SK-N-SH treated with all-trans-retinoic acid at 6 μM for 48 hours (cell line): ENCODE measurements at regions not wholly inside any gene's neighbourhood (a gene's known extent, or its start where the extent isn't known, plus 50 kb on each side); places are given as distances from the start of the nearest gene placed in this dataset.
A peak's percentile ranks its signal among the peaks of the same experiment; 100 is the strongest.

ENCODE experiments used
- ATAC-seq: fragments of 200-7000 bp; cut with Tn5 transposase; 3 replicates; pipeline ENCODE4 v1.9.1; 2020; ENCODE audit warnings: mild to moderate bottlenecking, moderate library complexity
- BACH2 ChIP-seq: fragments of 250-450 bp; sonication (Bioruptor Pico); IDR thresholded peaks from 2 replicates; pipeline ENCODE4 v1.9.0; 2021; ENCODE audit warnings: mild to moderate bottlenecking, borderline replicate concordance
- CREB5 ChIP-seq: fragments of 250-450 bp; sonication (Bioruptor Pico); IDR thresholded peaks from 2 replicates; pipeline ENCODE4 v1.5.1; 2020; ENCODE audit warnings: low read depth, mild to moderate bottlenecking, moderate library complexity
- CSDC2 ChIP-seq: fragments of 250-450 bp; sonication (Bioruptor Pico); IDR thresholded peaks from 2 replicates; pipeline ENCODE4 v1.5.0; 2020; ENCODE audit warnings: mild to moderate bottlenecking, moderate library complexity
- CSRNP3 ChIP-seq: fragments of 250-450 bp; sonication (Bioruptor Pico); IDR thresholded peaks from 2 replicates; pipeline ENCODE4 v1.5.1; 2021; ENCODE audit warnings: mild to moderate bottlenecking, moderate library complexity
- ESRRG ChIP-seq: fragments of 250-450 bp; sonication (Bioruptor Pico); IDR thresholded peaks from 2 replicates; pipeline ENCODE4 v1.6.1; 2021; ENCODE audit warnings: mild to moderate bottlenecking
- GLIS3 ChIP-seq: fragments of 250-450 bp; sonication (Bioruptor Pico); IDR thresholded peaks from 2 replicates; pipeline ENCODE4 v1.5.0; 2020; ENCODE audit warnings: mild to moderate bottlenecking, moderate library complexity
- ISL1 ChIP-seq: fragments of 250-450 bp; sonication (Bioruptor Pico); IDR thresholded peaks from 2 replicates; pipeline ENCODE4 v2.1.2; 2022; ENCODE audit warnings: mild to moderate bottlenecking, moderate library complexity
- OSR1 ChIP-seq: fragments of 250-450 bp; sonication (Bioruptor Pico); IDR thresholded peaks from 2 replicates; pipeline ENCODE4 v1.8.0; 2022; ENCODE audit warnings: moderate library complexity, mild to moderate bottlenecking, inconsistent platforms
- POU6F1 ChIP-seq: fragments of 250-450 bp; sonication (Bioruptor Pico); IDR thresholded peaks from 2 replicates; pipeline ENCODE4 v1.8.0; 2021; ENCODE audit warnings: low read depth, mild to moderate bottlenecking, moderate library complexity, borderline replicate concordance
- PPARA ChIP-seq: fragments of 250-450 bp; sonication (Bioruptor Pico); IDR thresholded peaks from 2 replicates; pipeline ENCODE4 v1.5.0; 2020; ENCODE audit warnings: mild to moderate bottlenecking, borderline replicate concordance
- RARB ChIP-seq: fragments of 250-450 bp; sonication (Bioruptor Pico); IDR thresholded peaks from 2 replicates; pipeline ENCODE4 v1.8.0; 2021; ENCODE audit warnings: mild to moderate bottlenecking, moderate library complexity
- TCF4 ChIP-seq: fragments of 250-450 bp; sonication (Bioruptor Pico); IDR thresholded peaks from 2 replicates; pipeline ENCODE4 v1.8.0; 2021; ENCODE audit warnings: mild to moderate bottlenecking, moderate library complexity, borderline replicate concordance
- TOX ChIP-seq: fragments of 250-450 bp; sonication (Bioruptor Pico); IDR thresholded peaks from 2 replicates; pipeline ENCODE4 v1.8.0; 2021; ENCODE audit warnings: mild to moderate bottlenecking, moderate library complexity, borderline replicate concordance
- TSHZ2 ChIP-seq: fragments of 250-450 bp; sonication (Bioruptor Pico); IDR thresholded peaks from 2 replicates; pipeline ENCODE4 v1.5.0; 2020; ENCODE audit warnings: mild to moderate bottlenecking, moderate library complexity
- ZFP3 ChIP-seq: fragments of 250-450 bp; sonication (Bioruptor Pico); IDR thresholded peaks from 2 replicates; pipeline ENCODE4 v1.5.0; 2020; ENCODE audit warnings: mild to moderate bottlenecking, moderate library complexity
- ZNF565 ChIP-seq: fragments of 450-650 bp; formaldehyde crosslinking; conservative IDR thresholded peaks from 2 replicates; pipeline ENCODE4 v1.5.0; 2020; ENCODE audit warnings: low read depth, mild to moderate bottlenecking, moderate library complexity
- ZNF70 ChIP-seq: fragments of 450-650 bp; formaldehyde crosslinking; IDR thresholded peaks from 2 replicates; pipeline ENCODE4 v1.5.0; 2020; ENCODE audit warnings: mild to moderate bottlenecking, moderate library complexity
- ZNF8 ChIP-seq: fragments of 450-650 bp; formaldehyde crosslinking; IDR thresholded peaks from 2 replicates; pipeline ENCODE4 v1.5.0; 2020; ENCODE audit warnings: mild to moderate bottlenecking, moderate library complexity

GRCh38 chr10:31192475-31192874, 126.5 kb upstream of the ZEB1 start:
- peak; percentile 94 for TF ChIP-seq ZFP3 (CRISPR knock-in tag)
- TF ChIP-seq ZNF565 (CRISPR knock-in tag) = no peak
- no peak for ATAC-seq

GRCh38 chr10:31194986-31195385, 124.0 kb upstream of the ZEB1 start:
- no peak for ATAC-seq
- TF ChIP-seq GLIS3 (CRISPR knock-in tag) (no peak), CREB5 (CRISPR knock-in tag) (no peak), ISL1 (CRISPR knock-in tag) (no peak), ESRRG (CRISPR knock-in tag) (no peak)
- TF ChIP-seq, all 23 proteins: peak for 0

GRCh38 chr10:31197886-31198285, 121.1 kb upstream of the ZEB1 start:
- TF ChIP-seq TSHZ2 (CRISPR knock-in tag) (no peak), CSRNP3 (CRISPR knock-in tag) (no peak), POU6F1 (CRISPR knock-in tag) (no peak), CREB5 (CRISPR knock-in tag) (no peak)
- ATAC-seq = no peak

GRCh38 chr10:31204090-31204489, 114.9 kb upstream of the ZEB1 start:
- no peak for ATAC-seq
- no peak for TF ChIP-seq RARB (CRISPR knock-in tag)
- no peak for TF ChIP-seq PPARA
- no peak for TF ChIP-seq OSR1 (CRISPR knock-in tag)
- no peak for TF ChIP-seq CREB5 (CRISPR knock-in tag)
- TF ChIP-seq GLIS3 (CRISPR knock-in tag) = no peak
- no peak for TF ChIP-seq ESRRG (CRISPR knock-in tag)
- no peak for TF ChIP-seq ZNF70 (CRISPR knock-in tag)
- TF ChIP-seq TCF4 (CRISPR knock-in tag) = no peak
- TF ChIP-seq BACH2 = no peak
- no peak for TF ChIP-seq ZNF8 (CRISPR knock-in tag)
- no peak for TF ChIP-seq TOX
- TF ChIP-seq POU6F1 (CRISPR knock-in tag) = no peak
- TF ChIP-seq ZNF565 (CRISPR knock-in tag) = no peak
- TF ChIP-seq CSDC2 (CRISPR knock-in tag) = no peak
- no peak for TF ChIP-seq CSRNP3 (CRISPR knock-in tag)
- TF ChIP-seq TSHZ2 (CRISPR knock-in tag) = no peak
